Lower leg skin (tissue), 4 donors: ENCODE measurements at regions not wholly inside any gene's neighbourhood (a gene's known extent, or its start where the extent isn't known, plus 50 kb on each side); places are given as distances from the start of the nearest gene placed in this dataset.

Source experiments
- DNase-seq, 2 donors: peaks; one replicate each; pipeline ENCODE4 v3.0.0-alpha.2; 2019; ENCODE audit warnings: low spot score in 2 of 2
- H3K4me3 ChIP-seq: fragments of 200-600 bp; sonication (generic); 2 replicates; pipeline ENCODE4 v1.5.1; 2017; ENCODE audit warnings: mild to moderate bottlenecking, low read depth; ENCODE audit not compliant: poor library complexity, severe bottlenecking
- CTCF ChIP-seq, 3 donors: fragments of 450-650 bp; IDR thresholded peaks; one replicate each; pipeline ENCODE4 v1.5.1; 2016; ENCODE audit warnings: antibody characterized with exemption in 3 of 3, mild to moderate bottlenecking in 3 of 3, moderate library complexity in 2 of 3
- POLR2A ChIP-seq, 2 donors: fragments of 450-650 bp; IDR thresholded peaks; one replicate each; pipeline ENCODE4 v1.6.1; 2016 to 2017; ENCODE audit warnings: antibody characterized with exemption in 2 of 2, mild to moderate bottlenecking in 1 of 2, moderate library complexity in 1 of 2
- WGBS, 2 donors: methylation state at CpG; one replicate each; pipeline ENCODE4 v1.1.5; 2018; 5-methylcytosine and 5-hydroxymethylcytosine counted together
- intact Hi-C: fragments of 100-400 bp; cut with DNase I; formaldehyde crosslinking; loops from one replicate; pipeline ENCODE4 v1.15.0; 2023; ENCODE audit warnings: low total_unique reads

- intact Hi-C loops, result no loop called here
- 30 to 33% methylated on average over 1 of the region's 1 CpG for WGBS, 2 donors
- no peak for DNase-seq
- H3K4me3 ChIP-seq, result no peak overlapping the region
- no peak for TF ChIP-seq CTCF (IDR thresholded peaks at IDR 0.05)
- TF ChIP-seq POLR2A (IDR thresholded peaks at IDR 0.05), result no peak
These were observed 64.8 kb upstream of the STK39 start for GRCh38 chr2:168312036-168312822.

GRCh38 chr2:168314236-168314635, 66.8 kb upstream of the STK39 start:
- no peak for DNase-seq
- 86 to 100% methylated on average over 1 of the region's 1 CpG for WGBS, 2 donors
- intact Hi-C loops, result no loop called here
- no peak overlapping the region for H3K4me3 ChIP-seq
- TF ChIP-seq CTCF (IDR thresholded peaks at IDR 0.05) (no peak), POLR2A (IDR thresholded peaks at IDR 0.05) (no peak)

- WGBS, 2 donors, result 82 to 91% methylated on average over 4 of the region's 4 CpGs
- TF ChIP-seq CTCF (IDR thresholded peaks at IDR 0.05), result no peak
- no peak for TF ChIP-seq POLR2A (IDR thresholded peaks at IDR 0.05)
- intact Hi-C loops, result no loop called here
- DNase-seq, result no peak
- H3K4me3 ChIP-seq, result no peak overlapping the region
These were observed 68.1 kb upstream of the STK39 start for GRCh38 chr2:168315331-168316072.

GRCh38 chr2:168316073-168316440, 68.7 kb upstream of the STK39 start:
- DNase-seq, result no peak
- no peak overlapping the region for H3K4me3 ChIP-seq
- TF ChIP-seq POLR2A (IDR thresholded peaks at IDR 0.05) (no peak), CTCF (IDR thresholded peaks at IDR 0.05) (no peak)
- intact Hi-C loops, result no loop called here

GRCh38 chr2:168317282-168317681, 69.9 kb upstream of the STK39 start:
- H3K4me3 ChIP-seq, result no peak overlapping the region
- intact Hi-C loops, result no loop called here
- no peak for DNase-seq
- 97 to 100% methylated on average over 1 of the region's 1 CpG for WGBS, 2 donors
- TF ChIP-seq CTCF (IDR thresholded peaks at IDR 0.05), result no peak
